ENCODE measurements at regions not wholly inside any gene's neighbourhood (a gene's known extent, or its start where the extent isn't known, plus 50 kb on each side); places are given as distances from the start of the nearest gene placed in this dataset.

DNA sequence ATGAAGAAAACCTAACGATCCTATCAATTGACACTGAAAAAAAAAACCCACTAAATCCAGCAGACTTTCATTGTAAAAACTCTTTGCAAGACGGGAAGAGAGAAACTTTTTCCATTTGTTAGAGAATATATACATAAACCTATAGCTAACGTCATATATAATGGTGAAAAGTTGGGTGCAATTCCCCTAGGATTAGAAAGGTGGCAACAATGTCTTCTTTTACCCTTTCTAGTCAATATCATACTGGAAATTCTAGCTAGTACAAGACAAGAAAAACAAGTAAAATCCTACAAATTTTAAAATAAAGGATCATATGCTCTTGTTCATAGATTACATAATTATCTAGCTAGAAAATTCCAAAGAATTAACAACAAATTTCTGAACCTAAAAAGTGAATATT lies 1596.5 kb upstream of the LRRTM1 start:
- TF ChIP-seq EZH2 (IDR thresholded peaks at IDR 0.05; ENCODE audit: low read length) = no peak
- TF ChIP-seq, protein P1, sequence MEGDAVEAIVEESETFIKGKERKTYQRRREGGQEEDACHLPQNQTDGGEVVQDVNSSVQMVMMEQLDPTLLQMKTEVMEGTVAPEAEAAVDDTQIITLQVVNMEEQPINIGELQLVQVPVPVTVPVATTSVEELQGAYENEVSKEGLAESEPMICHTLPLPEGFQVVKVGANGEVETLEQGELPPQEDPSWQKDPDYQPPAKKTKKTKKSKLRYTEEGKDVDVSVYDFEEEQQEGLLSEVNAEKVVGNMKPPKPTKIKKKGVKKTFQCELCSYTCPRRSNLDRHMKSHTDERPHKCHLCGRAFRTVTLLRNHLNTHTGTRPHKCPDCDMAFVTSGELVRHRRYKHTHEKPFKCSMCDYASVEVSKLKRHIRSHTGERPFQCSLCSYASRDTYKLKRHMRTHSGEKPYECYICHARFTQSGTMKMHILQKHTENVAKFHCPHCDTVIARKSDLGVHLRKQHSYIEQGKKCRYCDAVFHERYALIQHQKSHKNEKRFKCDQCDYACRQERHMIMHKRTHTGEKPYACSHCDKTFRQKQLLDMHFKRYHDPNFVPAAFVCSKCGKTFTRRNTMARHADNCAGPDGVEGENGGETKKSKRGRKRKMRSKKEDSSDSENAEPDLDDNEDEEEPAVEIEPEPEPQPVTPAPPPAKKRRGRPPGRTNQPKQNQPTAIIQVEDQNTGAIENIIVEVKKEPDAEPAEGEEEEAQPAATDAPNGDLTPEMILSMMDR (optimal IDR thresholded peaks at IDR 0.05 in 1 of 3, IDR thresholded peaks at IDR 0.05 in 1 of 3, conservative IDR thresholded peaks at IDR 0.05 in 1 of 3; ENCODE audit: extremely low read depth in 1 of 3, insufficient read depth in 2 of 3, low read length in 3 of 3) = no peak
- Histone ChIP-seq H3K4me3 (ENCODE audit: control insufficient read depth in 2 of 3, extremely low read depth in 1 of 3, insufficient read depth in 2 of 3, low read depth in 1 of 3, low read length in 3 of 3) (no peak overlapping the region), H3K9me1 (ENCODE audit: control insufficient read depth, extremely low read depth, insufficient read depth, low read length) (no peaks in the 10 kb centered on the region), H3K4me1 (ENCODE audit: control insufficient read depth, extremely low read depth, insufficient read depth, low read length) (no peaks in the 10 kb centered on the region), H3K9ac (ENCODE audit: control insufficient read depth, extremely low read depth, insufficient read depth, low read length) (no peak overlapping the region), H3K27me3 (ENCODE audit: control insufficient read depth, extremely low read depth, insufficient read depth, low read length) (no peaks in the 10 kb centered on the region), H3K27ac (ENCODE audit: control insufficient read depth, insufficient read depth, low read length) (no peak overlapping the region), H3K4me2 (ENCODE audit: control insufficient read depth, extremely low read depth, insufficient read depth, low read depth, low read length) (no peak overlapping the region), H3K36me3 (ENCODE audit: control insufficient read depth in 2 of 2, extremely low read depth in 1 of 2, insufficient read depth in 2 of 2, low read length in 2 of 2) (no peaks in the 10 kb centered on the region), H3K9me3 (ENCODE audit: control insufficient read depth, low read depth, low read length) (no peaks in the 10 kb centered on the region), H3K79me2 (ENCODE audit: control insufficient read depth, insufficient read depth, low read length) (no peaks in the 10 kb centered on the region), H2AFZ (ENCODE audit: control insufficient read depth, low read length) (no peak overlapping the region), H4K20me1 (ENCODE audit: control insufficient read depth, extremely low read depth, insufficient read depth, low read length) (no peaks in the 10 kb centered on the region)
- dilution Hi-C loops (cut with MboI; ENCODE audit: extremely low pct_ligation_motif_present, low sequenced_read_pairs) = no loop called here
- no peak for FAIRE-seq
- no peak for DNase-seq (ENCODE audit: low read depth, low spot score)

DNA sequence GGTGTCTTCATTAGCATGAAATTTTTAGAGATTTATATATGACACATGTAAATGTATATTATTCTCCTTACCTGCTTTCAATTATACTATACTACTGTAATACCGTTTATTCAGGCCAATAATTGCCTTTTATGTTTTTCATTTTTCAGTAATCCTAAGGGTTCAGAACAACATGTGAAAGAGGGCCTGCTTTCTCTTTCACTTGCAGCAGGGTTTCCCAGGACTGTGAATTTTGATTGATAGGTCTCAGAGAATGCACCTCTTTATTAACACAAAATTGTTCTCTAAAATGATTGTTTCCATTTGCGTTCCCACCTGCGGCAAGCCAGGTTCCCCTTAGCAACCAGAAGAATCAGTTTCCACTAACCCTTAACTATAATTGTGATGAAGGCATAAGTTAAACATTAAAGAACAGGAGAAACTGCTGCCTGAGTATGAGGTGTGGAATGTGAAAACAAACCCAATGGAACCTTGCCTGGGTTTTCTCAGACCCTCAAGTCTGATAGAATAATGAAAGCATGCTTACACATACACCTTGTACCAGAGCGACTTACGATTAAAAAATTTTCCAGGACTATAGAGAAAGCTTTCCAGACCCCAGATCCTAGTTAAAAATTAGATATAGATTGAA lies 1591.2 kb upstream of the LRRTM1 start:
- Histone ChIP-seq H2AFZ (ENCODE audit: control insufficient read depth, low read length) (no peak overlapping the region), H3K4me2 (ENCODE audit: control insufficient read depth, extremely low read depth, insufficient read depth, low read depth, low read length) (no peak overlapping the region), H3K79me2 (ENCODE audit: control insufficient read depth, insufficient read depth, low read length) (no peaks in the 10 kb centered on the region), H3K4me1 (ENCODE audit: control insufficient read depth, extremely low read depth, insufficient read depth, low read length) (no peaks in the 10 kb centered on the region), H4K20me1 (ENCODE audit: control insufficient read depth, extremely low read depth, insufficient read depth, low read length) (no peaks in the 10 kb centered on the region), H3K9me3 (ENCODE audit: control insufficient read depth, low read depth, low read length) (no peaks in the 10 kb centered on the region), H3K9me1 (ENCODE audit: control insufficient read depth, extremely low read depth, insufficient read depth, low read length) (no peaks in the 10 kb centered on the region), H3K4me3 (ENCODE audit: control insufficient read depth in 2 of 3, extremely low read depth in 1 of 3, insufficient read depth in 2 of 3, low read depth in 1 of 3, low read length in 3 of 3) (no peak overlapping the region), H3K27me3 (ENCODE audit: control insufficient read depth, extremely low read depth, insufficient read depth, low read length) (no peaks in the 10 kb centered on the region), H3K36me3 (ENCODE audit: control insufficient read depth in 2 of 2, extremely low read depth in 1 of 2, insufficient read depth in 2 of 2, low read length in 2 of 2) (no peaks in the 10 kb centered on the region), H3K9ac (ENCODE audit: control insufficient read depth, extremely low read depth, insufficient read depth, low read length) (no peak overlapping the region), H3K27ac (ENCODE audit: control insufficient read depth, insufficient read depth, low read length) (no peak overlapping the region)
- FAIRE-seq (no peak), DNase-seq (ENCODE audit: low read depth, low spot score) (no peak)
- TF ChIP-seq, protein P1 (optimal IDR thresholded peaks at IDR 0.05 in 1 of 3, IDR thresholded peaks at IDR 0.05 in 1 of 3, conservative IDR thresholded peaks at IDR 0.05 in 1 of 3; ENCODE audit: extremely low read depth in 1 of 3, insufficient read depth in 2 of 3, low read length in 3 of 3) = no peak
- no peak for TF ChIP-seq EZH2 (IDR thresholded peaks at IDR 0.05; ENCODE audit: low read length)
- dilution Hi-C loops (cut with MboI; ENCODE audit: extremely low pct_ligation_motif_present, low sequenced_read_pairs) = no loop called here
